ENCODE measurements at regions not wholly inside any gene's neighbourhood (a gene's known extent, or its start where the extent isn't known, plus 50 kb on each side); places are given as distances from the start of the nearest gene placed in this dataset.

GRCh38 chr2:210842896-210843295 lies 286.5 kb downstream of the CPS1 start:
- no peak overlapping the region for H3K9ac ChIP-seq (ENCODE audit: low read length)
- ChIA-PET POLR2A (no interaction called here), RAD21 (ENCODE audit: low non-redundant PET in 1 of 2, low total read pairs in 2 of 2, uncharacterized antibody in 2 of 2, unreplicated experiment in 2 of 2) (no interaction called here), CTCF (no interaction called here)
- H3K36me3 ChIP-seq (ENCODE audit: control insufficient read depth in 1 of 2, insufficient read depth in 2 of 2, low read length in 2 of 2) = no peaks in the 10 kb centered on the region
- H3K27ac ChIP-seq (ENCODE audit: low read depth, low read length) = no peak overlapping the region
- H3K4me2 ChIP-seq (ENCODE audit: low read length) = no peak overlapping the region
- DNase-seq (ENCODE audit: low read depth, low spot score) (no peak), ATAC-seq (no peak)
- H4K20me1 ChIP-seq (ENCODE audit: insufficient read depth) = no peaks in the 10 kb centered on the region
- BruUV-seq (replicated peaks) = no TSS peak
- no peak overlapping the region for H3K4me3 ChIP-seq (replicated peaks in 1 of 2; ENCODE audit: low read depth in 1 of 2, low read length in 2 of 2)
- no peaks in the 10 kb centered on the region for H3K9me2 ChIP-seq (ENCODE audit: insufficient read depth)
- H3K9me3 ChIP-seq (ENCODE audit: control insufficient read depth in 1 of 2, insufficient read depth in 1 of 2, low read depth in 1 of 2, low read length in 2 of 2) = no peaks in the 10 kb centered on the region
- no peaks in the 10 kb centered on the region for H3K4me1 ChIP-seq (ENCODE audit: control insufficient read depth in 1 of 2, insufficient read depth in 2 of 2, low read length in 2 of 2)
- no peaks in the 10 kb centered on the region for H3K27me3 ChIP-seq (ENCODE audit: insufficient read depth, low read length)
- H3K79me2 ChIP-seq (ENCODE audit: insufficient read depth, low read length) = no peaks in the 10 kb centered on the region
- intact Hi-C loops (cut with micrococcal nuclease) = no loop called here
- TF ChIP-seq ZNF274 (IDR thresholded peaks at IDR 0.05; ENCODE audit: low read depth, low read length) (no peak), ZFX (IDR thresholded peaks at IDR 0.05) (no peak), CEBPB (IDR thresholded peaks at IDR 0.05; ENCODE audit: low read depth) (no peak), SP1 (IDR thresholded peaks at IDR 0.05; ENCODE audit: low read depth) (no peak), JUND (IDR thresholded peaks at IDR 0.05) (no peak), POLR2A (IDR thresholded peaks at IDR 0.05; ENCODE audit: borderline replicate concordance, extremely low read depth, insufficient read depth, insufficient read length) (no peak), EZH2 (IDR thresholded peaks at IDR 0.05) (no peak), POLR2AphosphoS5 (IDR thresholded peaks at IDR 0.05; ENCODE audit: low read depth, low read length) (no peak), RAD21 (IDR thresholded peaks at IDR 0.05; ENCODE audit: low read depth) (no peak), SIN3A (IDR thresholded peaks at IDR 0.05; ENCODE audit: low read depth) (no peak), TCF7L2 (IDR thresholded peaks at IDR 0.05; ENCODE audit: borderline replicate concordance, extremely low read depth, insufficient read depth, insufficient read length) (no peak), CTCF (IDR thresholded peaks at IDR 0.05 in 2 of 3, conservative IDR thresholded peaks at IDR 0.05 in 1 of 3; ENCODE audit: borderline replicate concordance in 1 of 3, insufficient read depth in 1 of 3, low read depth in 2 of 3, low read length in 2 of 3) (no peak), CBX3 (IDR thresholded peaks at IDR 0.05; ENCODE audit: low read depth) (no peak), ELF1 (IDR thresholded peaks at IDR 0.05; ENCODE audit: borderline replicate concordance, low read depth) (no peak), REST (IDR thresholded peaks at IDR 0.05; ENCODE audit: low read depth) (no peak), YY1 (IDR thresholded peaks at IDR 0.05; ENCODE audit: extremely low read depth, insufficient replicate concordance, low read depth, low read length) (no peak), ATF3 (IDR thresholded peaks at IDR 0.05) (no peak), FOSL1 (IDR thresholded peaks at IDR 0.05; ENCODE audit: low read depth) (no peak), MAX (IDR thresholded peaks at IDR 0.05) (no peak), SRF (IDR thresholded peaks at IDR 0.05; ENCODE audit: low read depth) (no peak)
- H2AFZ ChIP-seq (ENCODE audit: low read depth, low read length, poor library complexity, severe bottlenecking) = no peak overlapping the region

Measured in HCT116 (cell line).